Activated effector memory CD4-positive, alpha-beta T cell treated with anti-CD3 and anti-CD28 coated beads, Interleukin-2, amount 50 U/mL, for 16 hours (primary cell): ENCODE measurements at regions not wholly inside any gene's neighbourhood (a gene's known extent, or its start where the extent isn't known, plus 50 kb on each side); places are given as distances from the start of the nearest gene placed in this dataset.

Experiments used
- DNase-seq: peaks from one replicate; pipeline ENCODE4 v3.0.0-alpha.2; 2020

DNA sequence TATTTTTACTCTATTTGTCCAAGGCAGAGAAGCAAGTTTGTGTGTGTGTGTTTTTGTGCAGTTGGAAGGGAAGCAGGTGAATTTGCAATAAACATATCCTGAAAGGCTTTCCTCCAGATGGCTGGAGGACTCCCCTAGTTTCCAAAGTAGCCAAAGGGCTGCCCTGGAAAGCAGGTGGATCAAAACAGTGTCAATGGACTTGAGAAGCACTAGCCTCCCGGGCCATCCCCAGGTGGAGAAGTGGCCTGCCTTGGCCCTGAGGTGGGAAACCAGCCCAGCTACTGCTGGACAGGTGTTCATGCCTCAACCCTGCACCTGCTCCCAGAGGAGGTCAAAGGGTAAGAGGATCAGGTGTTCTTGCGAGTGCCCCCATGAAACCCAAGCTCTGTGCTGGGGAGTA lies 1046.9 kb downstream of the VRK1 start:
- no peak for DNase-seq

DNA sequence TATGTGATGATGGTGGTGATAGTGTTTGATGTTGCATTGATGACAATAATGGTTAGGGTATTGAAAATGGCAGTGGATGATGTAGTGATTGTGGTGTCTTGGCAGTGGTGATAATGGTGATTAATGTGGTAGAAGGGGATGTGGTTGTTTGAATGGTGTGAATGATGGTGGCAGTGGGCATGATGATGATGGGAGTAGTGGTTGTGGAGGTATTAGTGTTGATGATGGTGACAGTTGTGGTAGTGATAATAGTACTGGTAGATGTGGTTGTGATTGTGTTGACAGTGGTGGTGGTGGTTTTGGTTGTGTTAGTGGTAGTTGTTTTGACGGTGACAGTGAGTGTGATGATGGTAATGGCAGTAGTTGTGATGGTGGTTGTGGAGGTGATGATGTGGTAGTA lies 1049.0 kb downstream of the VRK1 start:
- no peak for DNase-seq

- no peak for DNase-seq
These were observed 1051.3 kb downstream of the VRK1 start for GRCh38 chr14:97848317-97848980.

DNA sequence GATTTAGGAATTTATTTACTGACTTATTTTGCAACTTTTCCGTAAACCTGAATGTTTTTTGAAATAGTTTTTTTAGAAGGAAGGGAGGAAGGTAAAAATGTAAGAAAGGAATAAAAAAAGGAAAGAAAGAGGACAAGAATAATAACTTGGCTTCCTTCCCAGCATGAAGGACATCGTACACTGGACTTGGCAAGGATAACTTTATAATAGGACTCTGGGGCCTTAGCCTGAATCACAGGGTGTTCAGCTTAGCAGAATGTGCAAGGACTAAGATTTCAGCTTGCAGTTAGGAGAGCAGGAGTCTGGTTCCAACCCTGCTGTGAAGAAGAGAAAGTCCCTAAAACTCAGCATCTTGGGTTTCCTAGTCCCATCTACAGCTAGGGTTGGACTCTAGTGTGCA lies 1053.3 kb downstream of the VRK1 start:
- DNase-seq = no peak

- no peak for DNase-seq
These were observed 1053.7 kb downstream of the VRK1 start for GRCh38 chr14:97850886-97851285.

DNA sequence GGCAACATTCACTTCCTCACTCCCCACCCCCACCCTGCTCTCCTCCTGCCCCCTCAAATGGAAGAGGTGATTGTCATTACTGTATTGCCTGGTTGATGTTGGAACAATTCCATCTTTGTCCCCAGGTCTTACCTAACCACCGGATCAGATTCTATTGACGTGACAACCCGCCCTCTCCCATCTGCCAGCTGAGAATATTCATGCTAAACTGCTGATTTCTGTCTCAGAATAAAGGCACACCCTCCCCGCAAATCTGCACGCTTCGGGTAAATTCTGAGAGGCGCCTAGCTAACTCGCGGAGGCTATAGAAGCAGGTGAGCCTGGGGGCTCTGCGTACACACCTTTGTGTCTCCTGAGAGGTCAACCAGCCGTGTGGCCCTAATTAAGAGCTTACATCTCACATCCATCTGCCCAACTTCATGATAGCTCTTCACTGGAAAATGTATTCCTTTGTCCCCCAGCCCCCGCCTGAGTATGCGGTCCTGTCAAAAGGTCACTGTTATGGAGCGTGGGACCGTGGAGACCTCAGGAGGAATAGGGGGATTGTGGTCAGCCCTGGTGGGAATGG lies 1054.3 kb downstream of the VRK1 start:
- DNase-seq = no peak

- DNase-seq = no peak
These were observed 1057.7 kb downstream of the VRK1 start for GRCh38 chr14:97854918-97855317.

DNA sequence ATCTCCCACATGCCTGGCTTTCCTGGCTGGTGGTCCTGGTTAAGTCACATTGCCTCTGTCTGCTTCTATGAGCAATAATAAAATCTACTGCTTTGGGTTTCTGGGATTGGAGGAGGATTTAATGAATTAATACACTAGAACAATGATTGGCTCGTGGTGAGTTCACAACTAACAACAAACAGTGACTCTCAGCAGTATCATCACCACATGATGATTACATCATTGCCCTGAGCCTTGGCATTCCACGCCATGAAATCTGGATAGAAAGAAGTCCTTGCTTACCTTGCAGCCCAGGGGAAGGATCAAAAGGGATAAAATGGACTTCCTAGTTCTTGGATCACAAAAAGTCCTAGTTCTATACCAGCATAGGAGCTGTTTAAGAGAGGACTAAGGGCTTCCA lies 1069.0 kb downstream of the VRK1 start:
- DNase-seq = no peak

GRCh38 chr14:97866664-97867063 lies 1069.5 kb downstream of the VRK1 start:
- no peak for DNase-seq

GRCh38 chr14:97873291-97873690 lies 1076.1 kb downstream of the VRK1 start:
- no peak for DNase-seq

- no peak for DNase-seq
These were observed 1077.2 kb downstream of the VRK1 start for GRCh38 chr14:97874394-97874793.

GRCh38 chr14:97878206-97878605 lies 1081.0 kb downstream of the VRK1 start:
- DNase-seq = no peak

- DNase-seq = no peak
These were observed 1081.5 kb downstream of the VRK1 start for GRCh38 chr14:97878727-97879126.

DNA sequence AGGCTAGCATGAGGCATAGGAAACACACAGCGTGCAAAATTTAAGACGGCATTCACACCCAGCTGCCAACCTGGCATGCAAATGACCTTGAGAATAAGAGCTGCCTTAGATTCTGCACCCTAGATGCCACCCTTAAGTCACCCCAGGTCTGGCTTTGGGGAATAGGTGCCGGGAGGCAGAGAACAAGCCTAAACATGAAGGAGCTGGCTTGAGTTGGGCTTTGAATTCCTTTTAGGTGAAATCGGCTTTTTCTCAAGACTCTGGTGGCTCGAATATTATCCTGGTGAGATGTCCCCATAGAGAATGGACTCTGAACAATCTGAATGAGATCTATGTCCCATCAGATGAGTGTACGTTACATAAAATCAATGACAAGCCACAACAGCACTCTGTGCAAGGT lies 1090.5 kb downstream of the VRK1 start:
- DNase-seq = no peak

DNA sequence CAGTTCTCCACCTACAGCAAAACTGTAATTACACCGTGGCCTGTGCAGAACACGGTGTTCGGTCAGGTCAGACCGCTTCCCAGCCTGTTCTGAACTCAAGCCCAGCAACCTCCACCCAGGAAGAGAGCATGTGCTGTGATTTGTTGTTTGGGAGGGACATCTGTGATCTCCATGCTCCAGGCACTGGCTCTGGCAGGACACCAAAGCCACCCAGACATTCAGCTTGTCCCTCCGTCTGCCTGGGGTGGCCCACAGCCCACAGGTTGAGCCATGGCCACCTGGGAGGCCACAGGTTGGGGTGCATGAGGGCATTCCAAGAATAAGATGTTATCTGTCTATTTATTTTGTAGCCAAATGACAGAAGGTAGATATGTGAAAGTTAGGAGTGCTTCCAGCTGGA lies 1091.1 kb downstream of the VRK1 start:
- no peak for DNase-seq

DNA sequence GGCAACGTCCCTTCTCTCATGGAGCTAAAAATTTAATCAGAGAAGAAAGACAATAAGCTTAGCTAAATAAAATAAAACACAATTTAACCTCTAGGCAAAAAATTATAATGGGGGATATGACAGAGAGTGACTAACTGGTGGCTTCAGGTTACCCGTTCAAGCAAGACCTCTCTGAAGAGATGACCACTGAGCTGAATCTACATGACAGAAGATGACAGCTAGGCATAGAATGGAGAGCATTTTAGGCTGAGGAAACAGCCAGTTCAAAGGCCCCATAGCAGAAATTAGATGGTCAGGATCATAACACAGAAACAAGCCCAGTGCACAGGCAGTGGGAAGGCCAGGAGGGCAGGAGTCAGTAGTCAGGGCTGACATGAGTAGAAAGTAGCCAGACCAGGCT lies 1094.3 kb downstream of the VRK1 start:
- no peak for DNase-seq

DNA sequence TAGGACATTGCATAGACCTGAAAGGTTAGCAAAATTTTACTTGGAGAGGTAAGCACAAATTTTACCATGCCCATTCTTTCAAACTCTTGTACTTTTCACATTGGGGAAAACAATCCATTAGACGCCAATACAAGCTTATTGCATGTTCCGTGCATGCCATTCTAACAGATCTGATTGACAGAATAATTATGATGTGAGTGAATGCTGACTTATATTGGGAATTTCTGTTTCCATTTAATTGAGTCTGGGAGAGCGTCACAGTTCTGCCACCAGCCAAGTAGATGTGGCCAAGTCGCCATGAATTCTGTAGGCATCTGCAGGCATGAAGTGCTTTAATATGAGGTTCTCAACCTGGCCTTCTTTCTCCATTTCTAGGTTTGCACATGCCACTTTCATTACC lies 1097.4 kb downstream of the VRK1 start:
- DNase-seq = no peak

DNA sequence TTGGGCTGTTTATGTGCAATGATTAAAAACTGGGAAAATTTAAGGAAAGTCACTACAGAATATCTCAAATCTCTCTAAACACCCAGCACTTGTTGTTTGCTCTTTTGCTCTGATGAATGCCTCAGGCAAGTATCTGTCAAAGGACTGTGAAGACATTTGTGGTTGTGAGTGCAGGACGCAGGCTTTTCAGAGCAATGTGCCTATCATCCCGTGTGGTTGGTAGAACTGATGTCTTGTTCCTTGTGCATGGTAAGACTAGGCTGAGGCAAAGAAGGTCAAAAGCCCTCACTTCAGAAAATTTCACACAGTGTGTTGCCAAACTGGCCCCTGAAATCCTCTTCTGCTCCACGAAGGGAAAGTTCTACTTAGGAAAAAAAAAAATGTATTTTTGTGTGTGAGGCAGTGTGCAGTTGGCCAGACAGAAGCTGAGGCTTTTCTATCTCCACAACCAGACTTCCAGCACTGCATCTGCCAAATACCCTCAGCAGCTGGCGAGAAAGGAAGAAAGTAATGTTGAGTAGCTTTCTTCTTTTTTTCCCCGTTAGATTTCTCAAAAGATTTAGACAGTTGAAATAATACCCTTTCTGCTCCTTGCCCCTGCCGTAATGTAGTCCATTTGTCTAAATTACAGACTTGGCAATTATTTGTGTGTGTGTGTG lies 1103.1 kb downstream of the VRK1 start:
- DNase-seq = no peak

DNA sequence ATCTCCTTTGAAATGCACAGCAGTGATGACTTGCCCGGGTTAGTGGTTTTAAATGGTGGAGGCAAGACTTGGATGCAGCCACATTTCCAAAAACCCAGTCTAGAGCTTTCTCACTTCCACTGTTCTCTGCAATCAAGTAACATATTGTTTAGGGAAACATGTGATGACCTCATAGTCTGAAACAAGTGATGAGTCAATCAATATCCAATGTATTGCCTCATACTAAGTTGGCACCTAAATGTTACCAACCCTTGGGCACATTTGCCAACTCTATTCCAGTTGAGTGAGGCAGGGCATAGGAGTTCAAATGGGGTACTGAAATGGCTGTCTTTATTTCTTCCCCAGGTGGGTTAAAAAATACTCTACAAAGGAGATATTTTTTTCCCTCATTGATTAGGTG lies 1105.4 kb downstream of the VRK1 start:
- DNase-seq = no peak

DNA sequence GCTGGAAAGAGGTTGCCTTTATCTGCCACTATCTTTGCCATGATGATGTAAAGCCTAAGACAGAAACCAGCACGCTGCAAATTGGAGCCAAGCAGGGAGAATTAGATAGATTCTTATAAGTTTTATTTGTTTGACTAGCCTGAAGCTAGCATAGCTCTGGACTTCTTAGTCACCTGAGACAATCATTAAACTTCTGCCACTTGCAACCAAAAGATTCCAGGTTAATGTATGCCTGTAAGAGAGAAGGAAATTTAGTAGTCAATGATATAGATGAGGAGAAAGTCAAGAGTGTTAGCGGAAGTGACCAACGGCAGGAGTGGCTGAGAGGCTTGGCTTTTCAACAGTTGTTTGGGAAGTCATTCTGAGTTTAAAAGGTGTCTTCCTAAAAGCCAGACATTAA lies 1106.6 kb downstream of the VRK1 start:
- DNase-seq = no peak

- DNase-seq = no peak
These were observed 1115.0 kb downstream of the VRK1 start for GRCh38 chr14:97912217-97912616.

- DNase-seq = no peak
These were observed 1118.9 kb downstream of the VRK1 start for GRCh38 chr14:97916100-97916499.

DNA sequence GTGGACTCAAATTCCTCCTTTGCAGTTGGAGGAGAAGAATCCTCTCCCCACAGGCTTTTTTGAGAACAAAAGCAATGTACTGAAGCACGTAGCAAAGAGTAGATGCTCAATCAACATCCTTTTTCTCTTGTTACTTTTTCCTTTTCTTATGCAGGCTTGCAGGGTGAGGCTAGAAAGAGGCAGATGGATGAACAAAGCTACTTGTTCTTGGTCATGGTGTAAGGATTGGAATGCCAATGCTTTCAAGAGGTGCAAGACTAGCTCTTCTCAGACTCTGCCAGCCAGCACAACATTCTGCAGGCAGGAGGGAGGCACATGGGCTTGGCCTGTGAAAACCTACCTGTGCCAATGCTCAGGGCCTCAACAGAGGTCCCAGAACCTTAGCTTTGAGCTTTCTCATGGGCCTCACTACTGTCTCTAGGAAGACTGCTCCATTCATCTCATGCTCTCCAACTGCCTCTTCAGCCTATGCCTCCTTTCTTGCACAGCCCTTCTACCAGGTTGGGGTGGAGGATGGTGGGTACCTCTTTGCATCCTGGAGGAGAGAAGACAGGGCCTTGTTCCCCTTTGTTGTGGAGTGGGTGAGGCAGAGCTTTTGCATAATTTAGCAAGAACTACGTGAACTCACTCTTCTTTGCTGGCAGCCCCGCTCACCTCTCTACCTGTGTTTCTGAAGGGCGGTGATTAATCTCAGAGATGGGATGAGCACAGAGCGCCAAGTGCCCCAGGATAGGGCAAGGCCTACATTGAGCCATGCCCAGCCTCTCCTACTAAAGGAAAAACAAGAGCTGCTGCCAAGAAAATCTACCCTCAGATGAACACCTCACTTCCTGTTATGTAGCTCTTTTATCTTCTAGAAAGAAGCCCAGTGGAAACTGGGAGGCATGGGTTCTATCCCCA lies 1119.7 kb downstream of the VRK1 start:
- DNase-seq = no peak

GRCh38 chr14:97920201-97920600 lies 1123.0 kb downstream of the VRK1 start:
- DNase-seq = no peak
